H1 (cell line): ENCODE measurements at regions not wholly inside any gene's neighbourhood (a gene's known extent, or its start where the extent isn't known, plus 50 kb on each side); places are given as distances from the start of the nearest gene placed in this dataset.

ENCODE experiments used
- CTCF ChIA-PET: fragments of 300-600 bp; sonication (Branson Sonifier 250); formaldehyde crosslinking; loops from one replicate; lab custom pipeline; 2021; ENCODE audit not compliant: partially characterized antibody; lab: Charles Lee
- POLR2A ChIA-PET: fragments of 300-600 bp; sonication (Branson Sonifier 250); formaldehyde crosslinking; loops from one replicate; lab custom pipeline; 2021; ENCODE audit warnings: inconsistent platforms; ENCODE audit not compliant: partially characterized antibody; lab: Charles Lee
- DNase-seq, 2 experiments: peaks; one replicate each; pipeline versions ENCODE4 v3.0.0 to v3.0.0-alpha.2; 2010 to 2022; ENCODE audit warnings: low spot score in 2 of 2, low read depth in 1 of 2, mixed read lengths in 1 of 2
- FAIRE-seq: peaks from 2 replicates; lab custom pipeline; 2011; peaks lifted over from hg19 to GRCh38; lab: Jason Lieb, UNC
- H2AFZ ChIP-seq: 2 replicates; pipeline ENCODE4 v1.8.1; 2012; ENCODE audit warnings: low read length, inconsistent platforms
- H2AK5ac ChIP-seq: 2 replicates; pipeline ENCODE4 v1.6.1; 2013; ENCODE audit warnings: low read depth, low read length
- H2BK120ac ChIP-seq: replicated peaks from 2 replicates; pipeline ENCODE3; 2013; ENCODE audit warnings: low read depth, low read length, inconsistent platforms
- H2BK12ac ChIP-seq: 2 replicates; pipeline ENCODE4 v1.6.1; 2013; ENCODE audit warnings: low read depth, low read length
- H2BK15ac ChIP-seq: 2 replicates; pipeline ENCODE4 v1.6.1; 2013; ENCODE audit warnings: low read length
- H2BK20ac ChIP-seq: 2 replicates; pipeline ENCODE4 v1.6.1; 2013; ENCODE audit warnings: low read length
- H2BK5ac ChIP-seq: 2 replicates; pipeline ENCODE4 v1.6.1; 2013; ENCODE audit warnings: low read depth, low read length
- H3K14ac ChIP-seq: 2 replicates; pipeline ENCODE4 v1.6.1; 2013; ENCODE audit warnings: inconsistent platforms; ENCODE audit not compliant: insufficient read length
- H3K18ac ChIP-seq: 2 replicates; pipeline ENCODE4 v1.6.1; 2013; ENCODE audit warnings: low read length; ENCODE audit errors: extremely low read depth
- H3K23ac ChIP-seq: 2 replicates; pipeline ENCODE4 v1.6.1; 2013; ENCODE audit warnings: inconsistent platforms; ENCODE audit not compliant: insufficient read length
- H3K23me2 ChIP-seq: 2 replicates; pipeline ENCODE4 v1.6.1; 2013; ENCODE audit warnings: low read depth, low read length
- H3K27ac ChIP-seq: 2 replicates; pipeline ENCODE4 v1.6.1; 2011; ENCODE audit warnings: low read depth, low read length, inconsistent platforms
- H3K27me3 ChIP-seq, 4 experiments: replicated peaks in 1 of 4; 1 replicate in 1 of 4; 2 replicates in 3 of 4; pipeline versions ENCODE4 v1.6.1 to v1.8.1; 2011 to 2013; ENCODE audit warnings: low read length in 3 of 4, mild to moderate bottlenecking in 3 of 4, inconsistent platforms in 2 of 4, mixed read lengths in 2 of 4, moderate library complexity in 1 of 4; ENCODE audit not compliant: control insufficient read depth in 3 of 4, insufficient read depth in 3 of 4; ENCODE audit errors: extremely low read depth in 1 of 4
- H3K36me3 ChIP-seq, 4 experiments: 2 replicates each; pipeline versions ENCODE4 v1.6.1 to v1.8.1; 2011 to 2013; ENCODE audit warnings: mild to moderate bottlenecking in 4 of 4, low read length in 3 of 4, moderate library complexity in 2 of 4, control low read depth in 1 of 4, inconsistent platforms in 1 of 4; ENCODE audit not compliant: insufficient read depth in 4 of 4, control insufficient read depth in 2 of 4
- H3K4ac ChIP-seq: replicated peaks from 2 replicates; pipeline ENCODE3; 2013; ENCODE audit warnings: low read length, low read depth, mixed read lengths, inconsistent platforms; ENCODE audit not compliant: insufficient read length
- H3K4me1 ChIP-seq, 4 experiments: replicated peaks in 1 of 4; 1 replicate in 1 of 4; 2 replicates in 3 of 4; pipeline versions ENCODE4 v1.6.1 to v1.8.1; 2011 to 2013; ENCODE audit warnings: low read length in 3 of 4, inconsistent platforms in 2 of 4, mixed read lengths in 1 of 4; ENCODE audit not compliant: insufficient read depth in 4 of 4, control insufficient read depth in 3 of 4
- H3K4me2 ChIP-seq, 2 experiments: 2 replicates each; pipeline versions ENCODE4 v1.6.1 to v1.8.1; 2011 to 2013; ENCODE audit warnings: low read depth in 2 of 2, low read length in 2 of 2, control low read depth in 1 of 2, inconsistent platforms in 1 of 2, mild to moderate bottlenecking in 1 of 2; ENCODE audit not compliant: insufficient read depth in 1 of 2
- H3K4me3 ChIP-seq, 4 experiments: fragments of 200-600, 300-600 bp in 1 of 4; sonication (generic), shearing (Covaris generic), sonication (Bioruptor Twin) in 1 of 4; 2 replicates each; pipeline versions ENCODE4 v1.5.1 to v1.8.1; 2011 to 2016; ENCODE audit warnings: low read length in 4 of 4, low read depth in 3 of 4, control low read depth in 2 of 4, inconsistent platforms in 2 of 4, mild to moderate bottlenecking in 2 of 4, mixed read lengths in 1 of 4, moderate library complexity in 1 of 4; ENCODE audit not compliant: insufficient read depth in 2 of 4; ENCODE audit errors: extremely low read depth in 1 of 4
- H3K56ac ChIP-seq: replicated peaks from 2 replicates; pipeline ENCODE3; 2013; ENCODE audit warnings: low read depth, mild to moderate bottlenecking, mixed read lengths, low read length, inconsistent platforms; ENCODE audit not compliant: insufficient read length
- H3K79me1 ChIP-seq: 2 replicates; pipeline ENCODE4 v1.6.1; 2013; ENCODE audit warnings: low read depth, low read length, control low read depth
- H3K79me2 ChIP-seq, 2 experiments: 2 replicates each; pipeline versions ENCODE4 v1.6.1 to v1.8.1; 2012 to 2013; ENCODE audit warnings: low read length in 2 of 2, mild to moderate bottlenecking in 2 of 2, inconsistent platforms in 1 of 2; ENCODE audit not compliant: insufficient read depth in 2 of 2, control insufficient read depth in 1 of 2
- H3K9ac ChIP-seq, 4 experiments: replicated peaks in 1 of 4; 1 replicate in 1 of 4; 2 replicates in 3 of 4; pipeline versions ENCODE4 v1.6.1 to v1.8.1; 2011 to 2013; ENCODE audit warnings: low read depth in 3 of 4, low read length in 3 of 4, control low read depth in 2 of 4, mild to moderate bottlenecking in 2 of 4, moderate library complexity in 2 of 4, inconsistent platforms in 1 of 4; ENCODE audit errors: extremely low read depth in 1 of 4
- H3K9me3 ChIP-seq, 2 experiments: 2 replicates each; pipeline versions ENCODE4 v1.6.1 to v1.8.1; 2012 to 2013; ENCODE audit warnings: mild to moderate bottlenecking in 2 of 2, moderate library complexity in 2 of 2, control low read depth in 1 of 2, inconsistent platforms in 1 of 2, low read depth in 1 of 2, low read length in 1 of 2, mixed read lengths in 1 of 2; ENCODE audit not compliant: insufficient read depth in 2 of 2
- H4K20me1 ChIP-seq, 2 experiments: replicated peaks in 1 of 2; 2 replicates each; pipeline versions ENCODE3 to v1.8.1; 2011 to 2013; ENCODE audit warnings: inconsistent platforms in 2 of 2, low read length in 2 of 2, mild to moderate bottlenecking in 1 of 2; ENCODE audit not compliant: insufficient read depth in 2 of 2, control insufficient read depth in 1 of 2
- H4K5ac ChIP-seq: 2 replicates; pipeline ENCODE4 v1.6.1; 2013; ENCODE audit warnings: low read length, low read depth, mixed read lengths, inconsistent platforms; ENCODE audit not compliant: insufficient read length
- H4K8ac ChIP-seq: 2 replicates; pipeline ENCODE4 v1.8.0; 2013; ENCODE audit warnings: mild to moderate bottlenecking, moderate library complexity, low read length, inconsistent platforms; ENCODE audit not compliant: insufficient read depth; ENCODE audit errors: extremely low read depth
- H4K91ac ChIP-seq: replicated peaks from 2 replicates; pipeline ENCODE3; 2013; ENCODE audit warnings: low read length, mixed read lengths, inconsistent platforms; ENCODE audit not compliant: insufficient read length
- BCL11A ChIP-seq, 2 experiments: IDR thresholded peaks; one replicate each; pipeline ENCODE4 v1.6.1; 2011; ENCODE audit warnings: low read depth in 2 of 2, low read length in 2 of 2, mild to moderate bottlenecking in 2 of 2
- BRCA1 ChIP-seq: IDR thresholded peaks from 2 replicates; pipeline ENCODE4 v1.6.1; 2012; ENCODE audit warnings: low read depth, low read length, improper control_type of control experiment
- FOSL1 ChIP-seq: IDR thresholded peaks from 2 replicates; pipeline ENCODE4 v1.6.1; 2011; ENCODE audit warnings: mild to moderate bottlenecking, low read depth, low read length, moderate library complexity; ENCODE audit not compliant: insufficient read depth
- GABPA ChIP-seq: IDR thresholded peaks from 2 replicates; pipeline ENCODE4 v1.6.1; 2011; ENCODE audit warnings: mild to moderate bottlenecking, low read length, moderate library complexity, borderline replicate concordance; ENCODE audit not compliant: insufficient read depth
- GTF2F1 ChIP-seq: IDR thresholded peaks from 2 replicates; pipeline ENCODE4 v1.6.1; 2012; ENCODE audit warnings: low read depth, low read length, improper control_type of control experiment, borderline replicate concordance
- HDAC6 ChIP-seq: IDR thresholded peaks from one replicate; pipeline ENCODE4 v1.7.1; 2012; ENCODE audit warnings: low read depth, mild to moderate bottlenecking, inconsistent platforms, low read length, moderate library complexity
- KDM5A ChIP-seq: fragments of 200-600 bp; IDR thresholded peaks from 2 replicates; pipeline ENCODE4 v1.7.1; 2012; ENCODE audit warnings: mild to moderate bottlenecking, low read length, inconsistent platforms, mixed read lengths
- RFX5 ChIP-seq: IDR thresholded peaks from 2 replicates; pipeline ENCODE4 v1.6.1; 2011; ENCODE audit warnings: low read depth, low read length, improper control_type of control experiment, borderline replicate concordance
- SP2 ChIP-seq: IDR thresholded peaks from 2 replicates; pipeline ENCODE4 v1.6.1; 2012; ENCODE audit warnings: mild to moderate bottlenecking, low read length, inconsistent platforms
- SRF ChIP-seq: IDR thresholded peaks from 2 replicates; pipeline ENCODE4 v1.6.1; 2011; ENCODE audit warnings: mild to moderate bottlenecking, low read depth, low read length, moderate library complexity
- WGBS, 2 experiments: shearing (Covaris generic) in 1 of 2; methylation state at CpG; one replicate each; pipeline versions ENCODE4 v1.1.6 to v1.1.7; 2013 to 2015; ENCODE audit warnings: low lambda C conversion rate in 2 of 2, mixed read lengths in 2 of 2, inconsistent platforms in 1 of 2, low coverage in 1 of 2, missing lambda C conversion rate in 1 of 2; ENCODE audit not compliant: insufficient replicate concordance in 2 of 2, insufficient coverage in 1 of 2, insufficient read length in 1 of 2; ENCODE audit errors: extremely low coverage in 1 of 2, missing lambda C conversion rate in 1 of 2; 5-methylcytosine and 5-hydroxymethylcytosine counted together

GRCh38 chr1:165034136-165034809, 322.2 kb downstream of the LMX1A start:
- no peak overlapping the region for H2BK120ac ChIP-seq
- no peak overlapping the region for H3K23ac ChIP-seq
- no peaks in the 10 kb centered on the region for H3K9me3 ChIP-seq
- no peak overlapping the region for H4K91ac ChIP-seq
- no peak overlapping the region for H4K8ac ChIP-seq
- H2BK20ac ChIP-seq: no peak overlapping the region
- ChIA-PET POLR2A (no interaction called here), CTCF (interaction anchor here (0.7 kb wide), 1 partner anchor 11 kb away, joined by 3 read pairs; no protein-coding TSS in a partner anchor)
- H3K79me1 ChIP-seq: no peaks in the 10 kb centered on the region
- no peak overlapping the region for H2AK5ac ChIP-seq
- FAIRE-seq: no peak
- no peak for DNase-seq
- no peak overlapping the region for H3K27ac ChIP-seq
- H3K27me3 ChIP-seq: peaks cover 0 to 2% (median 0%) of the 10 kb centered on the region in 4 experiments; a peak in 1 of 7 replicates
- H2BK15ac ChIP-seq: no peak overlapping the region
- no peaks in the 10 kb centered on the region for H3K23me2 ChIP-seq
- no peak overlapping the region for H3K18ac ChIP-seq
- no peaks in the 10 kb centered on the region for H4K20me1 ChIP-seq
- no peak overlapping the region for H2AFZ ChIP-seq
- H3K4ac ChIP-seq: no peak overlapping the region
- no peaks in the 10 kb centered on the region for H3K79me2 ChIP-seq
- no peaks in the 10 kb centered on the region for H3K36me3 ChIP-seq
- H4K5ac ChIP-seq: no peak overlapping the region
- no peak overlapping the region for H2BK5ac ChIP-seq
- H3K4me1 ChIP-seq: no peaks in the 10 kb centered on the region
- H3K4me3 ChIP-seq: no peak overlapping the region
- no peak overlapping the region for H3K4me2 ChIP-seq
- no peak overlapping the region for H3K56ac ChIP-seq
- no peak overlapping the region for H3K14ac ChIP-seq
- no peak overlapping the region for H2BK12ac ChIP-seq
- no peak overlapping the region for H3K9ac ChIP-seq
- WGBS, 2 experiments: 89% methylated on average over 3 of the region's 3 CpGs; no CpG with 5 or more reads in 1 of the 2 experiments
- no peak for TF ChIP-seq BCL11A (IDR thresholded peaks at IDR 0.05; ENCODE audit: low read depth in 2 of 2, low read length in 2 of 2)
- no peak for TF ChIP-seq HDAC6
- TF ChIP-seq BRCA1: no peak
- TF ChIP-seq RFX5: no peak
- TF ChIP-seq SP2: no peak
- TF ChIP-seq FOSL1: no peak
- TF ChIP-seq SRF: no peak
- TF ChIP-seq KDM5A: no peak
- no peak for TF ChIP-seq GTF2F1
- no peak for TF ChIP-seq GABPA
